GM18858 (cell line): ENCODE measurements at regions not wholly inside any gene's neighbourhood (a gene's known extent, or its start where the extent isn't known, plus 50 kb on each side); places are given as distances from the start of the nearest gene placed in this dataset.
"Not testable (repeated sequence)": the region's sequence is repeated elsewhere in the genome, so short reads cannot be mapped to it uniquely, and the experiment has no call there.

Source experiments
- ATAC-seq: cut with Tn5 transposase; IDR thresholded peaks from one replicate; pipeline ENCODE4 v1.9.1; 2021; ENCODE audit not compliant: unreplicated experiment

- no peak for ATAC-seq
These were observed 325.9 kb upstream of the TNC start for GRCh38 chr9:115443890-115444289.

- ATAC-seq: no peak
These were observed 327.0 kb upstream of the TNC start for GRCh38 chr9:115444959-115445358.

DNA sequence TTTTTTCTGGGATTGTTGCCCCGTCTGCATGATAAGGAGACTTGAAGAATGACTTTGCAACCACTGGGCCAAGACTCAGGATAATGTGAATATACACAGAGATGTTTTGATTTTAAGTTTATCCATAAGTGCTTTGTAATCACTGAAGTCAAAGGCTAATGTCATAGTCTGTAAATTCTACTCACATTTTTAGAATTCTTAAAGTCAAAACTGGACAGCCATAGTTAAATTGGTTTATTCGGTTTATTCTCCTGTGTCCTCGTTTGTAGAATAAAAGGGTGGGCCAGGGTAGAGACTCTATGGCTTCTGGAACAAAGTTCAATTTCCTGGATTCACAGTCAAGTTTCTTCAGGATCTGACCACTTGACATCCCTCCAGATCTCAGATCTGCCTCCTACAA lies 327.7 kb upstream of the TNC start:
- no peak for ATAC-seq

- no peak for ATAC-seq
These were observed 338.6 kb upstream of the TNC start for GRCh38 chr9:115456515-115456914.

DNA sequence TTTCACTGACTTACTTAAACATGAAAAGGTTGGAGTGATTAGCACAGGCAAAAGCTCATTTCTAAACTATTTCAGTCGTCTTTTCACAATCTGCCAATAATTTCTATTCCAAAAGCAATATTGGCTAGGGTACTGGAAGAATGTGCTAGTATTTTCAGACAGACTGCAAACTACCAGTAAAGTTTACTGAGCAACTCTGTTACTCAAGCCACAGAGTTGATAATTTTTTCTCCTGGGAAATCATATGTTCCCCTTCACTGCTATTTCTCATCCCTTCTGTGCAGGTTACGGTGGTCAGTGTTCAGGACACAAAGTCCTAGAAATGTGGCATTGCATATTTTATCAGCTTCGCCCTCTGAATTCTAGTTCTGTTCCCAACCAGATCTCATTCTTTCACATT lies 343.3 kb upstream of the TNC start:
- no peak for ATAC-seq

GRCh38 chr9:115462623-115463022 lies 344.7 kb upstream of the TNC start:
- ATAC-seq: no peak

DNA sequence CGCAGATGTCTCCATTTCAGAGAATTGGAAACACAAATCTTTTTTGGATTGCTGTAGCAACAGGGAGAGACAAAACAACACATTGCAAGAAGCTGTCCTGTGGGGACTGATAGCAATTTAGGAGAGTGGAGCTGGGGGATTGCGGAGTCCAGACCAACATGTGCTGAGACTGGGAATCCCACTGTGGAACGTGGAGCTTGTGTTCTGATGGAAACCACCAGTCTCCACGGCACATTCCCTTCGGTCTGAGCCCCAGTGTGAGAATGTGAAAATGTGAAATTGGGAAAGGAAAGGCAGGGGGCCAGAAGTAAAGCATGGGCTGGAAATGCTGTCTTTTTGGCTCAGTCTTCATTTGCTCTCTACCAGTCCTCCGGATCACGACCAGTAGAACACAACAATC lies 348.8 kb upstream of the TNC start:
- no peak for ATAC-seq

GRCh38 chr9:115469841-115470240 lies 351.9 kb upstream of the TNC start:
- ATAC-seq: no peak

- ATAC-seq: not testable (repeated sequence)
These were observed 355.1 kb upstream of the TNC start for GRCh38 chr9:115473032-115473431.

DNA sequence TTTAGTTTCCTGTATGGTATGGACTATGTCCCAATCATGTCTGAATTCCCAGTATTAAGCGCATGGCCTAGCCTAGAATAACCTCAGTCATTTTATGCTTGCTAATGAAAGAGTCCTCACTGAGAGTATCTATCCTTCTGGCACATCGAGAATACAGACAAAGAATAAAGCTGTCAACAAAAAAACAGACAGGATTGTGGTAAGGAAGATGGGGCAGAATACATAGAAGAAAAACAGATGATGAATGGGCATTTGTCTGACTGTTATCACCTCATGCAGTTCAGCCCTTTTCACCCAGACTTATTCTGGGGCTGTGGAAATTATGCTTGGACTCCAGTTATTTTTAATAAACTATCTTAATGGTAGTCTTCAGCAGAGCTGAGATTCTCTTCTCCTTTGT lies 363.8 kb upstream of the TNC start:
- ATAC-seq: no peak

- no peak for ATAC-seq
These were observed 364.8 kb upstream of the TNC start for GRCh38 chr9:115482747-115483146.

DNA sequence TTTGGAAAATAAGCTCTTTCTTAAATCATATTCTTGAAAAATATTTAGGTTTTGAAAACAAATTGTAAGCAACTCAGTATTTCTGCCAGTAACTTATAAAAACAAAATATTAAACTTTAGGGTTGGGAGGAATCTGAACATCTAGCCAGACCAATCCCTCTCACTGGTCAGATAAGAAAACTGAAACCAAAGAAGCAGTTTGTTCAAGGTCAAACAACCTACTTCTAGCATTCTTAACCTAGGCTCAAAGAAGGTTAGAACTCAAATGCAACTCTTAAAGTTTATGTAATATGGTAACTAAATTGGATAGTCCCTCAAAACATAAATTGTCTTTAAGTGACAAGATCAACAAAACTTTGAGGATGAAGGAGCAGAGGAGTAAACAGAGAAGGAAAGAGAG lies 374.9 kb upstream of the TNC start:
- ATAC-seq: no peak

DNA sequence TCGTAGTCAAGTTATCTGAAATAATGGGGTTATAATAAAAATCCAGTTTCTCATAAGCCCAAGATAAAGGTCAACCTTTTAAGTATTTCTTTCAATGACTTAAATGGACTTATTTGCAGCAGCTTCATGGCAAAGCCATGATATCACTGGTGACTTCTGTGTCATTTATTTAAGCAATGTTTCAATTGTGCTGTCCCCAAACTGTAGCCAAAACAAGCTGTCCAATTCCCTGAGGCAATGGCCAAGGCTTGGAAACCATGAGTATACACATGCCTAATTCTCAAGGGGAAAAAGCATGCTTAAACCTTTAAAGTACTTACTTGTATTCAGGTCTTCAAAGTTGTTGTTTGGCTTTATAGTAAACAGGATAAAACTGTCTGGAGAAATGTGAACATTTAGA lies 376.4 kb upstream of the TNC start:
- no peak for ATAC-seq

DNA sequence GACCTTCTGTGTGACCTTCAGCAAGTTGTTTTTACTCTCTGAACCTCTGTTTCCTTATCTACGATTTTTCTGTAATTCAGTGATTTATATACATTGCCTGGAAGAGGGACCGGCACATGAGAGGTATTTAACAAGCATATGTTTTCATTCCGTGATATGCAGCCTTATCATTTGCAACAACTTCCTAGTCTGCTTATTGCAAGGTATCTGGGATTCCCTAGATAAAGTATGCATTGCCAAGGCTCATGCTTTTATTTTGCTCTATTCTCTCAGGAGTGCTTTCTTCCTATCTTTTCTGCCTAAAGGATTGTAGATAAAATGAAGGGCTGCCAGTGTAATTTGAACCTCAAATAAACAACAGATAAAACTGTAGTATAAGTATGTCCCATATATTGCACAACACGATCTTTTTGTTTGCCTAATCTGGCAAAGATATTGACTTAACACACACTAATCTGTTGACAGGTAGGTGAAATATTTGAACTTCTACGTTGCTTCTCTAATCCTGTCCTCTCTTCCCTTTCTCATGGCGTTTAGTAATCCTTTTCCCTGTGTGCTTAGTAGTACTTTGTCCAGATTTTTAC lies 377.2 kb upstream of the TNC start:
- ATAC-seq: no peak

- ATAC-seq: no peak
These were observed 377.9 kb upstream of the TNC start for GRCh38 chr9:115495836-115496235.

GRCh38 chr9:115498303-115498702 lies 380.3 kb upstream of the TNC start:
- no peak for ATAC-seq

DNA sequence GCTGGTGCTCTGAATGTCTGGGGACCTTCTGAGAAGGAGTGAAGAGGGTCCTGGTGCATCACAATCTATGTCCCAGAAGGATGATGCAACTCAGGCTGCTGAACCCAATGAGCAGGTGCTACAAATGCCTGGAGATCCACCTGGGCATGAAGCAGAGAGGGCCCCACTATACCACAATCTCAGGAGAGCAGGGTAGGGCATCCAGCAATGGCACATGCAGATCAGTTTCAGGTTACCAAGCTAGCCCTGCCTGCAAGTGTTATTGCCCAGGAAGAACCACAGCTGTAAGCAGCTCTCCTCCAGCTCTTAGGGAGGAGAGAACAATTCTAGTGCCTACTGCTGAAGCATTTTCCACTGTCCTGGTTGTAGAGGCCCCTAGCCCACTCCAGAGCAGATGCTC lies 389.2 kb upstream of the TNC start:
- no peak for ATAC-seq

DNA sequence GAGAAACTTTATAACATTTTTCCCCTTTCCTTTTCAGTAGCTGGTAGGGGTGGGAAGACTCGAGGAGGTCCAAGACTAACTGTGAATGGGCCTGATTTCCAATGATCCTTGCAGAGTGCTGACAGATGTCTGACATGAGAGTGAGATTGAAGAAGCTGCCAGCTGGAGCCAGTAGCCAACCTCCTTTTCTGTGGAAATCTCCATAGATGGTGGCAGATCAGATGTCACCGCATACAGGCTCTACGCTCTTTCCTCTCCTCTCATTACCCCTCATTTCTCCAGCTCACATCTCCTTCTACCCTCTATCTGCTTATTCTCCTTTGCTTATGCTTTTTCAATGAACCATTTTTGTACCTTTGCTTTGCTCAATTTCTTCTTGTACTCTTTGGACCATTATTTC lies 395.2 kb upstream of the TNC start:
- no peak for ATAC-seq

- ATAC-seq: no peak
These were observed 396.5 kb upstream of the TNC start for GRCh38 chr9:115514454-115514853.

GRCh38 chr9:115517335-115518075 lies 399.5 kb upstream of the TNC start:
- no peak for ATAC-seq

- ATAC-seq: no peak
These were observed 402.7 kb upstream of the TNC start for GRCh38 chr9:115520646-115521045.

DNA sequence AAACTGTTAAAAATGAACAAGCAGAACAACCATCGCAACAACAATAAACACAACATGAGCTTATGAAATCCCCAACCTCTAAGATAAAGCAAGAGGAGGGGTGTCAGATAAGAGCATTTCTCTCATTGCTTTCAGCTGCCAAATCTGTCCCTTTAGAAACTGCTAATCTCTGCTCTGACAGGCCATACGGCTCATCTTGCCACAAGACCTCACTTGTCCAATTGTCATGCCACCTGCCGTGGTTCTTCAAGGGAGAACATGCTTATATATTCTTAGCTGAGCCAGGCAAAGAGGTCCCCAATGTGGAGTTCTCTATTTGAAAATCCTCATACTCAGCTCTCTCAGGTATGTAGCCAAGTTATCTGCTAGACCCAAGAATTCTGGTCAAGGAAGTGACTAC lies 405.0 kb upstream of the TNC start:
- ATAC-seq: no peak

- ATAC-seq: no peak
These were observed 406.6 kb upstream of the TNC start for GRCh38 chr9:115524453-115525059.
